Ectodermal cell (in vitro differentiated cells): ENCODE measurements at regions not wholly inside any gene's neighbourhood (a gene's known extent, or its start where the extent isn't known, plus 50 kb on each side); places are given as distances from the start of the nearest gene placed in this dataset.

ENCODE experiments used
- H3K27ac ChIP-seq: 2 replicates; pipeline ENCODE4 v1.7.0; 2013; ENCODE audit warnings: mild to moderate bottlenecking, low read depth, low read length; ENCODE audit not compliant: insufficient read depth, poor library complexity, severe bottlenecking
- H3K27me3 ChIP-seq: 2 replicates; pipeline ENCODE4 v1.7.0; 2013; ENCODE audit warnings: mild to moderate bottlenecking, low read length; ENCODE audit not compliant: insufficient read depth, control insufficient read depth, poor library complexity, severe bottlenecking
- H3K36me3 ChIP-seq: one replicate; pipeline ENCODE4 v1.7.0; 2013; ENCODE audit warnings: low read length; ENCODE audit not compliant: control insufficient read depth, insufficient read depth
- H3K4me1 ChIP-seq: one replicate; pipeline ENCODE4 v1.7.0; 2013; ENCODE audit warnings: low read length; ENCODE audit not compliant: control insufficient read depth, insufficient read depth
- H3K4me3 ChIP-seq: 2 replicates; pipeline ENCODE4 v1.7.0; 2013; ENCODE audit warnings: low read depth, low read length, control low read depth; ENCODE audit not compliant: insufficient read depth
- H3K9me3 ChIP-seq: 2 replicates; pipeline ENCODE4 v1.7.0; 2013; ENCODE audit warnings: mild to moderate bottlenecking, low read length, moderate library complexity; ENCODE audit not compliant: control insufficient read depth
- WGBS, 2 experiments: methylation state at CpG; one replicate each; pipeline ENCODE4 v1.1.7; 2013; ENCODE audit warnings: missing lambda C conversion rate in 2 of 2; 5-methylcytosine and 5-hydroxymethylcytosine counted together

- Histone ChIP-seq H3K27me3 (no peaks in the 10 kb centered on the region), H3K9me3 (no peaks in the 10 kb centered on the region), H3K4me3 (no peak overlapping the region), H3K4me1 (peaks cover 4% of the 10 kb centered on the region), H3K27ac (no peak overlapping the region), H3K36me3 (no peaks in the 10 kb centered on the region)
- 89 to 91% methylated on average over 3 of the region's 3 CpGs for WGBS, 2 experiments
Measured at GRCh38 chr1:58003988-58004387, 542.5 kb downstream of the OMA1 start.

- 16 to 21% methylated on average over 3 of the region's 3 CpGs for WGBS, 2 experiments
- Histone ChIP-seq H3K27me3 (no peaks in the 10 kb centered on the region), H3K4me1 (peaks cover 4% of the 10 kb centered on the region), H3K36me3 (no peaks in the 10 kb centered on the region), H3K27ac (no peak overlapping the region), H3K9me3 (no peaks in the 10 kb centered on the region), H3K4me3 (no peak overlapping the region)
Measured at GRCh38 chr1:58003059-58003458, 543.5 kb downstream of the OMA1 start.

GRCh38 chr1:58000821-58001220, 545.7 kb downstream of the OMA1 start:
- WGBS, 2 experiments: 92% methylated on average over 1 of the region's 1 CpG

GRCh38 chr1:58000116-58000515, 546.4 kb downstream of the OMA1 start:
- Histone ChIP-seq H3K4me1 (no peaks in the 10 kb centered on the region), H3K36me3 (no peaks in the 10 kb centered on the region), H3K27ac (no peak overlapping the region), H3K27me3 (no peaks in the 10 kb centered on the region), H3K4me3 (no peak overlapping the region), H3K9me3 (no peaks in the 10 kb centered on the region)
- WGBS, 2 experiments: 94 to 100% methylated on average over 1 of the region's 1 CpG

More at GRCh38 chr1:58000821-58001220, 545.7 kb downstream of the OMA1 start:
- no peak overlapping the region for H3K27ac ChIP-seq
- H3K36me3 ChIP-seq: no peaks in the 10 kb centered on the region
- no peaks in the 10 kb centered on the region for H3K4me1 ChIP-seq
- no peak overlapping the region for H3K4me3 ChIP-seq
- H3K27me3 ChIP-seq: no peaks in the 10 kb centered on the region
- no peaks in the 10 kb centered on the region for H3K9me3 ChIP-seq

- 91 to 94% methylated on average over 2 of the region's 2 CpGs for WGBS, 2 experiments
- no peak overlapping the region for H3K27ac ChIP-seq
- H3K9me3 ChIP-seq: no peaks in the 10 kb centered on the region
- H3K4me3 ChIP-seq: no peak overlapping the region
- H3K36me3 ChIP-seq: no peaks in the 10 kb centered on the region
- H3K27me3 ChIP-seq: no peaks in the 10 kb centered on the region
- H3K4me1 ChIP-seq: no peaks in the 10 kb centered on the region
Measured at GRCh38 chr1:57996400-57996799, 550.1 kb downstream of the OMA1 start.

GRCh38 chr1:57991289-57991688, 555.2 kb downstream of the OMA1 start:
- H3K27me3 ChIP-seq: no peaks in the 10 kb centered on the region
- no peaks in the 10 kb centered on the region for H3K4me1 ChIP-seq
- H3K36me3 ChIP-seq: no peaks in the 10 kb centered on the region
- H3K9me3 ChIP-seq: no peaks in the 10 kb centered on the region
- H3K4me3 ChIP-seq: no peak overlapping the region
- 93 to 95% methylated on average over 7 of the region's 7 CpGs for WGBS, 2 experiments
- no peak overlapping the region for H3K27ac ChIP-seq

- Histone ChIP-seq H3K27me3 (no peaks in the 10 kb centered on the region), H3K9me3 (no peaks in the 10 kb centered on the region), H3K4me3 (no peak overlapping the region), H3K27ac (no peak overlapping the region), H3K36me3 (no peaks in the 10 kb centered on the region), H3K4me1 (no peaks in the 10 kb centered on the region)
- WGBS, 2 experiments: 94 to 100% methylated on average over 1 of the region's 1 CpG
Measured at GRCh38 chr1:57989877-57990276, 556.6 kb downstream of the OMA1 start.

- WGBS, 2 experiments: 30 to 32% methylated on average over 4 of the region's 4 CpGs
- Histone ChIP-seq H3K27me3 (no peaks in the 10 kb centered on the region), H3K27ac (no peak overlapping the region), H3K4me1 (no peaks in the 10 kb centered on the region), H3K4me3 (no peak overlapping the region), H3K9me3 (no peaks in the 10 kb centered on the region), H3K36me3 (no peaks in the 10 kb centered on the region)
Measured at GRCh38 chr1:57987523-57987922, 559.0 kb downstream of the OMA1 start.

- Histone ChIP-seq H3K4me3 (no peak overlapping the region), H3K27ac (no peak overlapping the region), H3K9me3 (no peaks in the 10 kb centered on the region), H3K36me3 (no peaks in the 10 kb centered on the region), H3K4me1 (no peaks in the 10 kb centered on the region), H3K27me3 (no peaks in the 10 kb centered on the region)
- 64 to 73% methylated on average over 5 of the region's 5 CpGs for WGBS, 2 experiments
Measured at GRCh38 chr1:57986432-57986831, 560.1 kb downstream of the OMA1 start.

- Histone ChIP-seq H3K36me3 (no peaks in the 10 kb centered on the region), H3K27ac (no peak overlapping the region), H3K4me1 (no peaks in the 10 kb centered on the region), H3K4me3 (no peak overlapping the region), H3K9me3 (no peaks in the 10 kb centered on the region), H3K27me3 (no peaks in the 10 kb centered on the region)
Measured at GRCh38 chr1:57984277-57984676, 560.4 kb upstream of the DAB1 start.

- WGBS, 2 experiments: 82% methylated on average over 3 of the region's 3 CpGs
Measured at GRCh38 chr1:57983441-57983840, 559.6 kb upstream of the DAB1 start.

More at GRCh38 chr1:57983441-57983840, 559.6 kb upstream of the DAB1 start:
- Histone ChIP-seq H3K27me3 (no peaks in the 10 kb centered on the region), H3K9me3 (no peaks in the 10 kb centered on the region), H3K36me3 (no peaks in the 10 kb centered on the region), H3K27ac (no peak overlapping the region), H3K4me3 (no peak overlapping the region), H3K4me1 (no peaks in the 10 kb centered on the region)
